ENCODE measurements at regions not wholly inside any gene's neighbourhood (a gene's known extent, or its start where the extent isn't known, plus 50 kb on each side); places are given as distances from the start of the nearest gene placed in this dataset.
"Not testable (repeated sequence)": the region's sequence is repeated elsewhere in the genome, so short reads cannot be mapped to it uniquely, and the experiment has no call there.

DNA sequence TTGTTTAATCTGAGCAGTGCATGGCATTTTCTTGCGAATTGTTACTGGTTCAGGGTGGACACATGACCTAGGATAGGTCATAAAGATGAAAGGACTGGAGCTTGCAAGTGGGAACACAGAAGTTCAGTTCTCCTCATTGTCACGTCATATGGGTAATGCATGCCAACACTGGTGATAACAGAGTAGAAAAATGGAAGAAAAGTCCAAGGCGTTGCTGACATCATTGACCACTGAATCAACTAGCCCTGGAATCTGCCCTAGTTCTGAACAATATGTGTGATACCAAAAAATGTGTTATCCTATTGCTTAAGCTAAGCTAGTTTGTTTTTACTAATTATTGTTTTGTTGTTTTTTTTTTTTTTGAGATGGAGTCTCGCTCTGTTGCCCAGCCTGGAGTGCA lies 234.2 kb upstream of the MAF start:
- no peaks in the 10 kb centered on the region for H4K20me1 ChIP-seq (ENCODE audit: low read depth, low read length)
- no peak overlapping the region for H2AFZ ChIP-seq (ENCODE audit: low read depth, low read length, severe bottlenecking)
- H3K4me3 ChIP-seq (ENCODE audit: insufficient read depth, low read length, poor library complexity, severe bottlenecking) = no peak overlapping the region
- H3K27ac ChIP-seq (ENCODE audit: low read depth, low read length) = no peak overlapping the region
- no peaks in the 10 kb centered on the region for H3K9me3 ChIP-seq (ENCODE audit: insufficient read depth, low read length)
- TF ChIP-seq, protein P1, sequence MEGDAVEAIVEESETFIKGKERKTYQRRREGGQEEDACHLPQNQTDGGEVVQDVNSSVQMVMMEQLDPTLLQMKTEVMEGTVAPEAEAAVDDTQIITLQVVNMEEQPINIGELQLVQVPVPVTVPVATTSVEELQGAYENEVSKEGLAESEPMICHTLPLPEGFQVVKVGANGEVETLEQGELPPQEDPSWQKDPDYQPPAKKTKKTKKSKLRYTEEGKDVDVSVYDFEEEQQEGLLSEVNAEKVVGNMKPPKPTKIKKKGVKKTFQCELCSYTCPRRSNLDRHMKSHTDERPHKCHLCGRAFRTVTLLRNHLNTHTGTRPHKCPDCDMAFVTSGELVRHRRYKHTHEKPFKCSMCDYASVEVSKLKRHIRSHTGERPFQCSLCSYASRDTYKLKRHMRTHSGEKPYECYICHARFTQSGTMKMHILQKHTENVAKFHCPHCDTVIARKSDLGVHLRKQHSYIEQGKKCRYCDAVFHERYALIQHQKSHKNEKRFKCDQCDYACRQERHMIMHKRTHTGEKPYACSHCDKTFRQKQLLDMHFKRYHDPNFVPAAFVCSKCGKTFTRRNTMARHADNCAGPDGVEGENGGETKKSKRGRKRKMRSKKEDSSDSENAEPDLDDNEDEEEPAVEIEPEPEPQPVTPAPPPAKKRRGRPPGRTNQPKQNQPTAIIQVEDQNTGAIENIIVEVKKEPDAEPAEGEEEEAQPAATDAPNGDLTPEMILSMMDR (IDR thresholded peaks at IDR 0.05; ENCODE audit: insufficient read depth, low read length, poor library complexity, severe bottlenecking) = no peak
- no peak for TF ChIP-seq EZH2phosphoT487 (conservative IDR thresholded peaks at IDR 0.05; ENCODE audit: low read length)
- H3K79me2 ChIP-seq (ENCODE audit: insufficient read depth, low read length) = no peaks in the 10 kb centered on the region
- no peak overlapping the region for H3K9ac ChIP-seq (ENCODE audit: low read length)
- H3F3A ChIP-seq (ENCODE audit: insufficient read depth) = no peaks in the 10 kb centered on the region
- H3K9me2 ChIP-seq (replicated peaks; ENCODE audit: insufficient read depth, low read length) = no peaks in the 10 kb centered on the region
- no peaks in the 10 kb centered on the region for H3K36me3 ChIP-seq (ENCODE audit: low read length)
- no peaks in the 10 kb centered on the region for H3K27me3 ChIP-seq (ENCODE audit: low read length)
- H3K4me2 ChIP-seq (ENCODE audit: low read depth, low read length, poor library complexity, severe bottlenecking) = no peak overlapping the region

DNA sequence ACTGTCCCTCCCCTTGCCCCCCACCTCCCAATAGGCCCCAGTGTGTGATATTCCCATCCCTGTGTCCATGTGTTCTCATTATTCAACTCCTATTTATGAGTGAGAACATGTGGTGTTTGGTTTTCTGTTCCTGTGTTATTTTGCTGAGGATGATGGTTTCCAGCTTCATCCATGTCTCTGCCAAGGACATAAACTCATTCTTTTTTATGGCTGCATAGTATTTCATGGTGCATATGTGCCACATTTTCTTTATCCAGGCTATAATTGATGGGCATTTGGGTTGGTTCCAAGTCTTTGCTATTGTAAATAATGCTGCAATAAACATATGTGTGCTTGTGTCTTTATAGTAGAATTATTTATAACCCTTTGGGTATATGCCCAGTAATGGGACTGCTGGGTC lies 233.5 kb upstream of the MAF start:
- H3K9ac ChIP-seq (ENCODE audit: low read length); H3K9me2 ChIP-seq (replicated peaks; ENCODE audit: insufficient read depth, low read length); H3K79me2 ChIP-seq (ENCODE audit: insufficient read depth, low read length); H3K36me3 ChIP-seq (ENCODE audit: low read length); H3K27ac ChIP-seq (ENCODE audit: low read depth, low read length); H3K4me2 ChIP-seq (ENCODE audit: low read depth, low read length, poor library complexity, severe bottlenecking); H2AFZ ChIP-seq (ENCODE audit: low read depth, low read length, severe bottlenecking); H3K4me3 ChIP-seq (ENCODE audit: insufficient read depth, low read length, poor library complexity, severe bottlenecking); H4K20me1 ChIP-seq (ENCODE audit: low read depth, low read length); H3K27me3 ChIP-seq (ENCODE audit: low read length); H3K9me3 ChIP-seq (ENCODE audit: insufficient read depth, low read length); H3F3A ChIP-seq (ENCODE audit: insufficient read depth): not testable (repeated sequence)

DNA sequence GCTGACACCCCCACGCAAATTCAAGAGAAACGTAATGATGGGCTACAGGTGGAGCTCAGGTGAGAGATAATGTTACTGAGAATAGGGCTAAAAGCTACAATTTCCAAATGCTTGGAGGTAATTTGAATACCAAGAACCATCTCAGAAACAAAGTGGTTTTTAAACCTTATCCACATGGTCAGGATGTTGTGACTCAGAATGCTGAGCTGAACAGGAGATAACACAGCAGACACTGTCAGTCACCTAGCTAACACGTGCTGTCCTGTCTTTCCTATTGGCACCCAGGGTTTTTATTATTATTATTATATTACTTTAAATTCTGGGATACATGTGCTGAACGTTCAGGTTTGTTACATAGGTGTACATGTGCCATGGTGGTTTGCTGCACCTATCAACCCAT lies 233.0 kb upstream of the MAF start:
- no peaks in the 10 kb centered on the region for H3F3A ChIP-seq (ENCODE audit: insufficient read depth)
- H4K20me1 ChIP-seq (ENCODE audit: low read depth, low read length) = no peaks in the 10 kb centered on the region
- H3K27ac ChIP-seq (ENCODE audit: low read depth, low read length) = no peak overlapping the region
- no peaks in the 10 kb centered on the region for H3K9me2 ChIP-seq (replicated peaks; ENCODE audit: insufficient read depth, low read length)
- H3K4me2 ChIP-seq (ENCODE audit: low read depth, low read length, poor library complexity, severe bottlenecking) = no peak overlapping the region
- H3K27me3 ChIP-seq (ENCODE audit: low read length) = no peaks in the 10 kb centered on the region
- H3K4me3 ChIP-seq (ENCODE audit: insufficient read depth, low read length, poor library complexity, severe bottlenecking) = no peak overlapping the region
- no peak overlapping the region for H3K9ac ChIP-seq (ENCODE audit: low read length)
- no peaks in the 10 kb centered on the region for H3K9me3 ChIP-seq (ENCODE audit: insufficient read depth, low read length)
- no peaks in the 10 kb centered on the region for H3K79me2 ChIP-seq (ENCODE audit: insufficient read depth, low read length)
- H3K36me3 ChIP-seq (ENCODE audit: low read length) = no peaks in the 10 kb centered on the region
- TF ChIP-seq, protein P1 (IDR thresholded peaks at IDR 0.05; ENCODE audit: insufficient read depth, low read length, poor library complexity, severe bottlenecking) = no peak
- no peak for TF ChIP-seq EZH2phosphoT487 (conservative IDR thresholded peaks at IDR 0.05; ENCODE audit: low read length)
- H2AFZ ChIP-seq (ENCODE audit: low read depth, low read length, severe bottlenecking) = no peak overlapping the region

DNA sequence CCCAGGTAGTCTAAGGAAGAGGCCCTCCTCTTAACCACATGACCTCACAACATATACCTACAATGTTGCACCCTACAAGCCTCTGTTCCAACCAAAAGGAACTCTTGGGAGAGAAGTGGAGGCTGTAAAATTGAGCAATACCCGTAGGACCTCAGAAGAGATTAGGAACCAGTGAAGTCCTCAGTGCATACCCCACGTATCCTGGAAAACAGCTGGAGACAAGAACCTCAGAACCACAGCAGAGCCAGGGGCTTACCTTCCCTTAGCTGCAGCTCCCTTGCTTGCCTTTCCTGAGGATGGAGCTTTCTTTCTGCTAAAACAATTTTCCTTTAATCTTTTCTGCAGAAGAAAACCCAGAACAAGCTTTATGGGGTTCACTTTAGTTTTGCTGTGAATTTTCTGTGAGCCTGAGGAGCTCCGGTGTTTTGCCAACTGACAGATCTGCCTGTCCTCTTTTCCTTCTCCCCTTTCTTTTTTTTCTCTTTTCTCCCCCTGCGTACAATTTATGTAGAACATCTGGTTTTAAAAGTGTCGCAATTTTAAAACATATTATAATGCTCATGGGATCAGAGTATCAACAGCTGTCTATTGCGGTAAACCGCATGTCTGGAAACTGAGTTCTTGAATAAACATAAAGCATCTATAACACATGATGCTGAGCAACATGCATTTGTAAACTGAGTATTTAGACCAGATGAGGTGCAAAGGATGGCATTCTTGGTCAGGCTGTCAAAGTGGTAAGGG lies 226.4 kb upstream of the MAF start:
- Histone ChIP-seq H3K9me3 (ENCODE audit: insufficient read depth, low read length) (no peaks in the 10 kb centered on the region), H3K9ac (ENCODE audit: low read length) (no peak overlapping the region), H3K27me3 (ENCODE audit: low read length) (no peaks in the 10 kb centered on the region), H3F3A (ENCODE audit: insufficient read depth) (no peaks in the 10 kb centered on the region), H2AFZ (ENCODE audit: low read depth, low read length, severe bottlenecking) (no peak overlapping the region), H3K9me2 (replicated peaks; ENCODE audit: insufficient read depth, low read length) (no peaks in the 10 kb centered on the region), H3K4me3 (ENCODE audit: insufficient read depth, low read length, poor library complexity, severe bottlenecking) (no peak overlapping the region), H3K36me3 (ENCODE audit: low read length) (no peaks in the 10 kb centered on the region), H3K4me2 (ENCODE audit: low read depth, low read length, poor library complexity, severe bottlenecking) (no peak overlapping the region), H4K20me1 (ENCODE audit: low read depth, low read length) (no peaks in the 10 kb centered on the region), H3K27ac (ENCODE audit: low read depth, low read length) (no peak overlapping the region), H3K79me2 (ENCODE audit: insufficient read depth, low read length) (no peaks in the 10 kb centered on the region)
- TF ChIP-seq, protein P1 (IDR thresholded peaks at IDR 0.05; ENCODE audit: insufficient read depth, low read length, poor library complexity, severe bottlenecking) = no peak

Measured in SU-DHL-6 (cell line).